ENCODE measurements at regions not wholly inside any gene's neighbourhood (a gene's known extent, or its start where the extent isn't known, plus 50 kb on each side); places are given as distances from the start of the nearest gene placed in this dataset.

- no peaks in the 10 kb centered on the region for H3K27me3 ChIP-seq (ENCODE audit: control insufficient read depth, insufficient read depth, low read length)
- no peaks in the 10 kb centered on the region for H3K4me1 ChIP-seq (ENCODE audit: control insufficient read depth, insufficient read depth, low read length)
- no peak overlapping the region for H2BK120ac ChIP-seq (ENCODE audit: low read depth, low read length)
- no peak overlapping the region for H3K56ac ChIP-seq (ENCODE audit: extremely low read depth, insufficient read depth, low read length)
- H4K8ac ChIP-seq (ENCODE audit: low read depth in 2 of 2, low read length in 2 of 2), result no peak overlapping the region
- no peaks in the 10 kb centered on the region for H3K79me1 ChIP-seq (ENCODE audit: low read depth in 1 of 2, low read length in 2 of 2)
- H2AFZ ChIP-seq (replicated peaks; ENCODE audit: low read length, poor library complexity), result no peak overlapping the region
- no peaks in the 10 kb centered on the region for H3K9me1 ChIP-seq (ENCODE audit: insufficient read depth, low read length)
- no peak overlapping the region for H2AK5ac ChIP-seq (ENCODE audit: low read depth, low read length)
- no peak overlapping the region for H2BK15ac ChIP-seq (ENCODE audit: low read depth, low read length)
- dilution Hi-C loops (cut with HindIII; ENCODE audit: low sequenced_read_pairs, unreplicated experiment), result no loop called here
- no peak overlapping the region for H3K18ac ChIP-seq (ENCODE audit: low read depth, low read length)
- H4K5ac ChIP-seq (ENCODE audit: low read depth, low read length), result no peak overlapping the region
- TF ChIP-seq BHLHE40 (IDR thresholded peaks at IDR 0.05; ENCODE audit: low read depth, low read length), result no peak
- no peak for TF ChIP-seq CHD1 (IDR thresholded peaks at IDR 0.05; ENCODE audit: low read depth, low read length)
- TF ChIP-seq SMC3 (IDR thresholded peaks at IDR 0.05; ENCODE audit: low read depth, low read length), result no peak
- no peak for TF ChIP-seq MAFK (IDR thresholded peaks at IDR 0.05; ENCODE audit: low read depth, low read length)
- TF ChIP-seq MAZ (IDR thresholded peaks at IDR 0.05; ENCODE audit: borderline replicate concordance, low read depth, low read length), result no peak
- no peak for TF ChIP-seq CTCF (conservative IDR thresholded peaks at IDR 0.05; ENCODE audit: low read depth, low read length)
- no peak for TF ChIP-seq ELK1 (IDR thresholded peaks at IDR 0.05; ENCODE audit: borderline replicate concordance, low read depth, low read length)
- no peak for TF ChIP-seq POLR2A (IDR thresholded peaks at IDR 0.05; ENCODE audit: low read depth, low read length)
- ChIA-PET CTCF (no interaction called here), POLR2A (ENCODE audit: unreplicated experiment) (no interaction called here)
- ATAC-seq (ENCODE audit: low read depth) (no peak), DNase-seq (no peak)
- H3K4ac ChIP-seq (ENCODE audit: low read depth, low read length), result no peak overlapping the region
- no peak overlapping the region for H3K27ac ChIP-seq (ENCODE audit: insufficient read depth, low read length)
- no TSS peak for BruUV-seq (replicated peaks)
- no peak overlapping the region for H3K4me3 ChIP-seq (ENCODE audit: insufficient read depth, low read depth, low read length)
- no peak overlapping the region for H3K9ac ChIP-seq (ENCODE audit: low read depth, low read length)
- no peak overlapping the region for H2AK9ac ChIP-seq (replicated peaks; ENCODE audit: low read depth, low read length, poor library complexity)
- H3K14ac ChIP-seq (replicated peaks; ENCODE audit: low read depth, low read length), result no peak overlapping the region
- no peak overlapping the region for H4K91ac ChIP-seq (ENCODE audit: insufficient read depth, low read depth, low read length)
- H4K20me1 ChIP-seq (ENCODE audit: insufficient read depth, low read length), result no peaks in the 10 kb centered on the region
- in situ Hi-C loops (cut with MboI; ENCODE audit: low sequenced_read_pairs), result no loop called here
- no peaks in the 10 kb centered on the region for H3K36me3 ChIP-seq (ENCODE audit: control insufficient read depth, insufficient read depth, low read length)
- H2BK20ac ChIP-seq (ENCODE audit: low read depth, low read length), result no peak overlapping the region
- H3K4me2 ChIP-seq (ENCODE audit: low read depth, low read length), result no peak overlapping the region
- no peak overlapping the region for H2BK5ac ChIP-seq (ENCODE audit: low read depth, low read length, poor library complexity, severe bottlenecking)
- intact Hi-C loops (cut with micrococcal nuclease), result no loop called here
- H3K23ac ChIP-seq (ENCODE audit: low read depth, low read length), result no peak overlapping the region
- peaks cover 3% of the 10 kb centered on the region; the same call in 1 of the 2 replicates for H3K9me3 ChIP-seq (ENCODE audit: control insufficient read depth, insufficient read depth, low read length)
Observed at GRCh38 chr1:82398357-82398756, 597.6 kb downstream of the ADGRL2 start.
